HG03066 (cell line): ENCODE measurements at regions not wholly inside any gene's neighbourhood (a gene's known extent, or its start where the extent isn't known, plus 50 kb on each side); places are given as distances from the start of the nearest gene placed in this dataset.
A peak's percentile ranks its signal among the peaks of the same experiment; 100 is the strongest.
"Not testable (repeated sequence)": the region's sequence is repeated elsewhere in the genome, so short reads cannot be mapped to it uniquely, and the experiment has no call there.

ENCODE experiments used
- ATAC-seq: cut with Tn5 transposase; IDR thresholded peaks from one replicate; pipeline ENCODE4 v1.9.1; 2021; ENCODE audit warnings: low read depth; ENCODE audit not compliant: unreplicated experiment

DNA sequence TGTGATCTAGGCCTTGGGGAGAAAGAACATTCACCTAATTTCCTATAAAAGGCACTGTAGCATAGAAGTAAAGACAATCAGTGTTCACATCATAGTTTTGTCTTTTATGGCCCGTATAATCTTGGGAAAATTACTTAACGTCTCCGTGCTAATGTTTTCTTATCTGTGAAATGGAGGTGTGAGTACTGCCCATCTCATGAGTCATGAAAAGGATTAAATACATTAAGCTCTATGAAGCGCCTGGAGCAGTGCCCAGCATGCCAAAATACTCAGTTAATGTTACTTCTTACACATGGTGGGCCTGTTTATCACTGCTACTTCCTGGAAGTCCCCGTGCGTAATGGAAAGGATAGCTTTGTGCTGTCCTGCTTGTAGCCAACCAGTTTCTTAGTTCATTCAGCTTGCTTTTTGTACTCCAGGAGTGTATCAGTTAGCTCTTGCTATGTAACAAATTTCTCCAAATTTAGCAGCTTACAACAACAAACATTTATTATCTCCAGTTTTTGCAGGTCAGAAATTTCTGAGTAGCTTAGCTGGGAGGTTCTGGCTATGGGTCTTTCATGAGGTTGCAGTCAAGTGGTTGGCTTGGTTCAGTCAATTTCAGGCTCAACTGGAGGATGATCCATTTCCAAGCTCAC lies 103.6 kb upstream of the BMP2 start:
- no peak for ATAC-seq

DNA sequence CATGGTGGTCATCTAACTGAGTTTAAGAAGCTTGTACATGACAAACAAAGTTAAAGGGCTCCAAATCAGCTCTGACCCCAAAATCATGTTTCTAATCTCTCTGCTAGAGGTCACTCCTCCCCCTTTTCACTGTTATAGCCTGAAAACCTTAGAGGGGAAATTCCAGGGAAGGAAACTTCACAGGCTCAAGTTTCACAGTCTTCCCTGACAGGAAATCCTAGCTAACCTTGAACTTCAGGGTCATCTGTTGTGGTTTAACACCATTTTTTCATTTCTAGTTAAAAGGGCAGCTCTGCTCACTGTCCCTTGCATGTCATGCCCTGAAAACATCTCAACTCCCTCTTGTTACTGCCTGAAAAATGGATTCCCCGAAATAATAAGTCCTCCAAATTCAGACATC lies 104.4 kb upstream of the BMP2 start:
- ATAC-seq, result no peak

DNA sequence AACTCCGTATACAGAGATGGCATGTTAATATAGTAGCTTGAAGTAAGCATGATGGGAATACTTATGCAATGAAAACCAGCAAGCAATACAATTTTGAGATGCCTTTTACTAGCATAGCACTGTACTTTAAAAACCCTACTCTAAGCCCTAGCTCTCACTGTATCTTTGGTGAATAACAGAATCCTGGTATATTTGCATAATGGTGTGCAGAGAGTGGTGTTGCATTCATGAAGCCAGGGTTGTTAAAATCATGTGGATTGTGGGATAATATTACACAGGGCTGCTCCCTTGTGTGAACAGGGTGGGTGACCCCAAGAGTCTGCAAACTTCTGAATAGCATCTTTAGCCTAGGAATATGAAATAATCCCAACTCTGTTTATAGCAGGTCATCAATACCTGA lies 105.2 kb upstream of the BMP2 start:
- ATAC-seq, result no peak

DNA sequence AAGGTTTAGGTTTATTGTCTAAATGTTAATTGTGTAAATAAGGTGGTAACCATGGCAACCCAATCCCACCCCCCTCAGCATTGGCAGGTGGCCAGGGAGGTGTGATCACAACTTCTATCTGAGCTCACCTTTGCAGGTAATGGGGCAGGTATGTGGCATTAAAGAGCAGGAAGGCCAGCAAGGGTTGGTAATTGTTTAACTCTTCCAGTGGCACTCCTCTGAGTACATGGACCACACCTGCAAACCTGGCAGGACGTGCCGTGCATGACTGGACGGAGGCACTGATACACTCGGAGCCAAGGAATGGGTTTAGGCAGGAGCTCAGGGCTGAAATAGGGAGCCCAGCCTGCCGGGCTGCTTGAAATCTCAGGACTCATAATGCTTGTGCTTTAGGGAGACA lies 107.0 kb upstream of the BMP2 start:
- ATAC-seq, result no peak

DNA sequence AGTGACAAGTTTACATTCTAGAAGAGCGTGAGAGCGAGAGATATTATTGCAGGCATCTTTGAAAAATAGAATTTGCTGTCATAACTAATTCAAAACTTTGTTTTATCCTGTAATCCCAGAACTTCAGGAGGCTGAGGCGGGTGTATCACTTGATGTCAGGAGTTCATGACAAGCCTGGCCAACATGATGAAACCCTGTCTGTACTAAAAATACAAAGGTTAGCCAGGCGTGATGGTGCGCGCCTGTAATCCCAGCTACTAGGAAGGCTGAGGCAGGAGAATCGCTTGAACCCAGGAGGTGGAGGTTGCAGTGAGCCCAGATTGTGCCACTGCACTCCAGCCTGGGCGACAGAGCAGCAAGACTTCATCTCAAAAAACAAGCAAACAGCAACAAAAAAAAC lies 108.6 kb upstream of the BMP2 start:
- ATAC-seq, result not testable (repeated sequence)

DNA sequence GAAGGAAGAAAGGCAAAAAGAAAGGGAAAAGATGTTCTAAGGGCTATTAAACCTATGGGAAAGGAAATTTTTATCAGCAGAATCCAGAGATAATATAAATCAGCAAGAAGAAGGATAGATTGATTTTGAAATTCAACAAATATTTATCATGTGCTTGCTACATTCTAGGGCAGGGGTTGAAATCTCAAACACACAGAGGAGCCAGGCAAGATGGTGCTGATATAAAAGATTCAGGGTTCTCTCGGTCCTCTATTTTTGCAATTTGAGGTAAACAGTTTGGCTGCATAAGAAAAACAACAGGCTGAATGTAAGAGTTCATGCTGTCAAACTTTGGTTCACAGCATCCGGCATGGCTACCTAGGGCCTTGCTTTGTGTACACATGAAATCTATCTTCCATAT lies 109.6 kb upstream of the BMP2 start:
- ATAC-seq, result no peak

DNA sequence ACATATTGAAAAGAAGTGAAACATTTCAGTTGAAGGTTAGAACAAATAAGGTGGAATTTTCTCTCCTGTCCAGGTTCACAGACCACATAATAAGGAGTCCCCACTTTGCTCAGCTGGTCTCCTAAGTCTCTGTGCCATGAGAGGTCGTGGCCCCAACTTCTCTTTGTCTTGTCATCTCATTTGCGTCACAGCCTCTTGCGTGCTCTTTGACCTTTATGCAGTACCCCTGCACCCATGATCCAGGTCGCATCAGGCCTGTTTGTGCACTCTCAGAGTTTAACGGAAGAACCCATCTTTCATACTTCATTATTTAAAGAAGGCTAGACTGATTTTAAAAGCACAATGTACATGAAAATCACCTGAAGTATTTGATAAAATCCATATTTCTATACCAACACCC lies 110.4 kb upstream of the BMP2 start:
- ATAC-seq, result no peak

DNA sequence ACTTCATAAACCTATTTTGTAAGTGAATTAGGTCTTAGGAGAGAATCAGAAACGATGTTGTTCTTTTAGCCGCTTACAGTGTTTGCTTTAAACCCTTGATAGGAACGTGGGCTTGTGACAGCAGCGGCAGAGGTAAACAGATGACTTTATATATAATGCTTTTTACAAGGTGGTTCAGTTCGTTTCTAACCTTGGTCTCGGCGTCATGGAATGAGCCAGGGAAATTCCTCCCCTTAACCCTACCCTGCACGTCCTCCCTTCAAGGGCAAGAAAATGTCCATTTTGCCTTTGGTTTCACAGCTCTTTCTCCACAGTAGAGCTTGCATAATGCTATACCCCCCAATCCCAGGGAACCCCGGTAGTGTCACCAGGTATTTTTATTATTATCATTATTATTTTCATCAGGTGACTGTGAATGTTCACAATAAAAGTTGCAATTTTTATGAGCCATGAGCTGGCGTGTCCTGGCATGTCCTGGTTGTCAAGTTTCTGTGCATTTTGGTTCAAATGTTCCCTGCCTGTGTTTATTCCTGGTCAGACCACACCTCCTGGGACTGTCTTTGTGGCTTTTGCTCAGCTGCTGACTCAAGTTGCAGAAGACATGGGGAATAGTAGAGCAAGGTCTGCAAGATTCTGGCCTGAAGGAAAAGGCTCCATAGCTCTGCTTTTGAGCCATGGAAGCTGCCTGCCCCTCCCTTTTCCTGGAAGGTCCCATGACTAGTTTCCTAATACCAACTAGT lies 112.8 kb upstream of the BMP2 start:
- no peak for ATAC-seq

DNA sequence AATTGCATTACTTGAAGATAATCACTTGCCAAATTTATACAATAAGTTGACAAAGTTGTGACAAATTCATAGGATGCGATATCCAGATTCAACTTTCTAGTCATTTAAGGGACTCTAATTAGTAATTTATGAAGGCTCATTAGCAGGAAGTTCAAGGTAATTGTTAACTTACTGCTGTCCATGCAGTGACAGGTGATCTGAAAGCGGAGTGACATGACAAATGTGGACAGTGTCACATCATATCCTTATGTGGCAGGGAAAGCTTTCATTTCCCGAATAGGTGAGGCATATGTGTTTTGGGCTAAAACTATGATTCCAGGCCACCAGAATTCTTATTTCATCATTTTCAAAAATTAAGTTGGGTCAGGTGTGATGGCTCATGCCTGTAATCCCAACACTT lies 115.9 kb upstream of the BMP2 start:
- no peak for ATAC-seq

DNA sequence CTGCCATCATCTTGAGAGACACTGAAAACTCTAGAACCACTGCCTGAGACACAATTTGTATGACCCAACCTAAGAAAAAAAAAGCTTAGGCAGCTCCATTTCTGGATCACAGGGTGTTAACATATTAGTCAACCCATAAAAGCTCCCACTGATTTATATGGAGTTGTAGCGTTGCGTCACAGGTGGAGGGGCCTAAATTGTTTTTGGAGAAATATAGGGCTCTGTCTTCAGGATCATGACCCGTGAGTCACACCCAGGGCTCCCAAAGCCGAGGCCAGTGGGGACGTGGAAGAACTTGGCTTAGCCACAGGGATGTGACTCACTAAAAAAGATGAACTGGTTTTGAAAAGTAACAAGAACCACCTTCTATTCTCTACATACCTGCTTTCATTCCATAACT lies 116.5 kb upstream of the BMP2 start:
- ATAC-seq, result no peak

DNA sequence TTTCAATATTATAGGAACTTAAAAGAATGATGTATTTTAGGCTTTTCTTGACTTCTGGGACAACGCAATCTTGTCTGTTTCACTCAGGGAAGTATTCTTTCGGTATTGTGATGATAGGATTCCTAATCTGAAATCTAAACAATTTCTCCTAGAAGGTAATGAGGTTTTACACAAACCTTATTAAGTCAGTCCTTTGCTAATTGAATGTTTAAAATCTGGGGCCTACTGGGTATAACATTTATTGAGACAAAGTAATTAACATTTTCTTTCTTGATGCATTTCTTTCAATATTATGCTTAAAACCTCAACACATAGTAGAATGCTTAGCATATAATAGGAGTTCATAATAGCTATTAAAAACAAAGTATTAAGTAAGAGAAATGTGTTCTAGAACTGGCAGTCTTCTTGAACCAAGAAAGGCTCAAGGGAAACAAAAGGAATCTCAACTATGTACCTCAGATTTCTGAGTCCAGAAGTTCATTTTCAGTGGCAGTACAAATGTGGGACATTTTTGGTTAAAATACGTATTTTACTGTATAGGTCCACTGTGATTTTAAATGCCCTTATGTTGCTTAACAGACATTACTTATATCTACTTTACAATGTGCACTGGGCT lies 121.4 kb upstream of the BMP2 start:
- no peak for ATAC-seq

DNA sequence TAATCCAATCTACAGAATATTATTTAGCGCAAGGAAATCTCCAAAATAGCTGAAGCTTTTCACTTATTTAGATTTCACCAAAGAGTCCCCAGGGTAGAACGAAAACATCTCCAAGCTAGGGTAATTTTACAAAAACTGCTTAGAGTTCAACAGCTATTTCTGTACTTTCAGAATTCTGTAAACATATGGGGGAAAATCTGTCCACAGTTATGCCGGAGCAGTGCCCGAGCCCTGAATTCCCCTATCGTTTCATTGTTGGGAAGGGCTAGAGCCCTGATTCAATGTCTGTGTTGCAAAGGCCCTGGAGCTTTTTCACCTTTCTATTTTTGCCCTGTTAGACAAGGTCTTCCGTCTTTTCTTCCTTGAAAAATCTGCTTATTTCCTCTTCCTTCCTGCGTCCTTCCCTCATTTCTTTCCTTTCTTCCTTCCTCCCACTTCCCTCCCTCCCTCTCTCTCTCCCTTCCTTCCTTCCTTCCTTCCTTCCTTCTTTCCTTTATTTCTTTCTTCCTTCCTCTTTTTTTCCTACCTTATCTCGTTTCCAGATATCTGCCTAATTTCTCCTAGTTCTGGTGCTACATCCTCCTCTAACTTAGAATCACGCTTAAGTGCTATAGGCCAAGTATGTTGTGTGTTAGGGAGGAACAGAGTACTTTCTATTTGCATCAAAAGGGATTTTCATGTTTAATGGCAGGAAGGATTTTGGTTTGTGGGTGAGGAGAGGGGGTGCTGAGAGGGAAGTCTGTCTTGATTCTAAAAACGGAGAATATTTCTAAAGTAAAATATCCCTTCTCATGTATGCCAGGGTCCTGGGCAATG lies 122.5 kb upstream of the BMP2 start:
- no peak for ATAC-seq

DNA sequence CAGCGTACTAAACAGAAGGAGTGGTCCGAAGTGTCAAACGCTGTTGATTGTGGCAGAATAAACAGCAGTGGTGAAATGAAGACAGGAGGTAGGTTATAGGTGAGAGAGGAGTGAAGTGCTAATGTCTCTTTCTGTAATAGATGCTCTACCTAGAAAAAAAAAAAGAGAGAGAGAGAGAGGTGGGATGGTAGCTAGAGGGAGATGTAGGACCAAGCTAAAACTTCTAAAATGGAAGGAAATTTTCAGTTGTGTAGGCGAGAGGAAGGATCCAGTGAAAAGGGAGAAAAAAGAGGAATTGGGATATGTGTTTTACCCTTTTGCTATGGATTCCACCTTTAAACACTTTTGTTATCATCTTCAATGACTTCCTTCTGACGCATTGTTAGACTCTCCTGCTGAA lies 126.5 kb upstream of the BMP2 start:
- no peak for ATAC-seq

DNA sequence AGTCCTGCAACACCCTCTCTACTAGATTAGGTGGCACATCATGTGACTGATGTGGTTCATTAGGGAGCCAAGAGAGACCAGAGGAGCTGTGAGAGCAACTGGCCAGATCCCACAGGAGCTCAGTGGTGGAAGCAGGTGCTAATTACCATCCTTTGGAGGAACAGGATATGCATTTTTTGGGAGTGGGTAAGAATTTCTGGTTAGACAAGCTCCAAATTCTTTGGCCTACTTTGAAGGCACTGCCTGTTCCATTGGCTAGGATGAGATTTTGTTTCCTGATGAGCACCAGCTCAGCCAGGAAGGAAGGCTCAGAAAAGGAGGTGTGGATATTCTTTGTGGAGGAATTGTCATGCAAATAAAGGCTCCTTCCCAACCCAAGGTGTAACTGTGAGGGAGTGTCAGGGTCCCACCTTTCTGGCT lies 130.3 kb upstream of the BMP2 start:
- no peak for ATAC-seq

DNA sequence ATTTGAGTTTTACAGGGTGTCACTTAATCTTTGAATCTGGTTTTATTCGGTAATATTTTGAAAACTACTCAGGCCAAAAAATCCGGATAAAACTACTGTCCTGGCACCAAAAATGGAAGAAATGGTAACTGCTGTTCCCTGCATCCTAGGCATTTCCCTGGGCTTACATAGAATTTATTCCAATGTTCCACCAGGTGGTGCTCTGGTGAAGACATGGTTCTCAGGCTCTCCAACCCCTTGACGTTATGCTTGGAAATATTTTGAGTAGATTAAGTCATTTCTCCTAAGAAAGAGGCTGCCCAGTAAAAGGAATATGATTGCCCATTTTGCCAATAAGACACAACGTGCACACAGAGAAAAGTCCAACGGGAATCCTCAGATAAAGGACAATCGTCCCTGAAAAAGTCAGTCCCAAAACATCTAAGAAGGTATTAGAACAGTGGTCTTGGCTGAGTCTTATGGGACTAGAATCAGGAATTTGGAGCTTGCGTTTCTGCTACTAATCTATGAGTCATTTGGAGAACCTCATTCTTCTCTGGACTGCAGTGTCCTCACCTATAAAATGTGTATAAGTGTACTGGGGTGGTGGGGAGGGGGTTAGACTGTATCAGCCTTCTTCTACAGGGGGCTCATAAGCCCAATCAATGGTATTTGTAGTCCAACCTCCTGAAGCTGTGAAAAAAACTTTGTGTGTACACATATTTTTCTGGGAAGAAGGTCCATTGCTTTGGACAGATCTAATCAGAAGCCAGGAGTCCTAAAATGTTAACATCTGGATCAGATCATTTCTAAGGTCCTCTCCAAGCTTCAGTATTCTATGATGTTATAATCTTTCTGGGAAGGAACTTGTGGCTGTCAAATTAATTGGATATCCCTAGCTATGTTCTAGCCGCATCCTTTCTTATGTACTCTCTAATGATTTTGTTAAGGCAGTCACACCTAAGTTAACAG lies 131.0 kb upstream of the BMP2 start:
- peak; percentile 51 for ATAC-seq

DNA sequence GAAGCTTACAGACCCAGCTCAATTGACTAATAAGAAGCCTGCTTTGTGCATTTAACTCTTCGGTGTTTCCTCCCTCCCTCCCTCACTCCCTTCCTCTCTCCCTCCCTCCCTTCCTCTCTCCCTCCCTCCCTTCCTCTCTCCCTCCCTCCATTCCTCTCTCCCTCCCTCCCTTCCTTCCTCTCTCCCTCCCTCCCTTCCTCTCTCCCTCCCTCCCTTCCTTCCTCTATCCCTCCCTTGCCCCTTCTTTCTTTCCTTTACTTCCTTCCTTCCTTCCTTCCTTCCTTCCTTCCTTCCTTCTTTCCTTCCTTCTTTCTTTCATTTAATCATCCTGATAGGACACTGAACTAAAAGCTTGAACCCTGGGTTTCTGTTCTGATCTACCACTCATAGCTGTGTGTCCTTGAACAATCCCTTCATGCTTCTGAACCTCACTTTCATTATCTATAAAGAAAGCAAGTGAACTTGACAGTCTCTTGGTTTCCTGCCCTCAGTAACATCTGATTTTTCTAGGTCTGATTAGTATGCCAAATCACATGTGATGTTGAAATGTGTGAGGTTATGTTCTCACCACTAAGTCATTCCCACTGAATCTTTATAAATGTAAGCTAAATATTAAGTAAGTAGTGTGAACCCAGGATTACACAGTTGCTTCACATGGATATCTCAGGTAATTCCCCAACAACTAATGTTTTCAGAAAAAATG lies 132.3 kb upstream of the BMP2 start:
- no peak for ATAC-seq

DNA sequence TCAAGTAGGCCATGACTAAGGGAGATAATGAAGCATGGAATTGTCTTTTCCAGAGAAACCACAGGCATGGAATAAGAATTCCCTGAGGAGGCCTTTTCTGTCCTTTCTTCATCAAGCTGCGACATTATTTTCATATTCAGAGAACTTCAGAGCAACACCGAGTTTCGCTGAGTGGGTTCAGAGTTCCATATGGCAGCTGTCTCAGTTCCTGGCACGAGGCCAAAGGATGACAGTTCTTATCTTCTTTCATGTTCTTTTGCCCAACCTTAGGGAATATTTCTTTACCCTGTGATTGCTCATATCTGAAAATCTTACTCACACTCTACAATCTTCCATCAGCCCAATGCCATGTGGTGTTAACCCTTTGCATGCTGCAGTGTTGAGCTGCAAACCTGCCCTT lies 135.3 kb upstream of the BMP2 start:
- ATAC-seq, result no peak

DNA sequence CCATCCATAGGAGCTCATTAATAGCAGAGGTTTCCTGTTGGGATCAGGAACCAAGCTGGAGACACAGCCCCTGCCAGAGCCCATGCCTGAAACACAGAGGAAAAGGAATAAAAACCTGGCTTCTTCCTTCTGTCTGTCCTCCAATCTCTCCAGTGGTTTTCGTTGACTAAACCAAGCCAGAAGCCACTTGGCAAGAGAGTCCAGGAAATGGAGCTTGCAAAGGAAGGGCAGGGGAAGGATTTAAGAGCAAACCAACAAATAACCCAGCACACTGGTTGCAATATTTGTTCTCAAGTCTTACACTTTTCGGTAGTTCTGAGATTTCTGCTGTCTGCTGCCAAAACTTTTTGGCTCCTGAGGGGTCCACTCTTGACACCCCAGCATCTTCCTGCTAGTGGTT lies 137.0 kb upstream of the BMP2 start:
- no peak for ATAC-seq

DNA sequence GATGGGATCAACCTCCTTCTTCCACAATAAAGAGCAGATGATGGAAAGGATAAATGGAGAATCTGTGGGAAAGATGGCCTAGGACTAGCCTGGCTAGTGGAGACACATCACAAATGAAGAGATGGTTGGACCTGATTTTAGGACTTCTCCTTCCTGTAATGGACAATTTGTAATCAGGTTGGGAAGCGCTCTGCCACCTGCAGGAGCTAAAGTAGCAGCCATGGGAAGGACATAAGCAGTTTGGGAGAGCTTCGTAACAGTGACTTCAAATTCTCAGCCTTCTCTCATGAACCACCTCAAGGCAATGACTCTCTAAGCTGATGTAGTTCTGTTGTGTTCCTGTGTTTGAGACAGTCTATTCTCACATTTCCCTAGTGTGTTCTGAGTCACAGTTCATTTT lies 137.9 kb upstream of the BMP2 start:
- no peak for ATAC-seq

DNA sequence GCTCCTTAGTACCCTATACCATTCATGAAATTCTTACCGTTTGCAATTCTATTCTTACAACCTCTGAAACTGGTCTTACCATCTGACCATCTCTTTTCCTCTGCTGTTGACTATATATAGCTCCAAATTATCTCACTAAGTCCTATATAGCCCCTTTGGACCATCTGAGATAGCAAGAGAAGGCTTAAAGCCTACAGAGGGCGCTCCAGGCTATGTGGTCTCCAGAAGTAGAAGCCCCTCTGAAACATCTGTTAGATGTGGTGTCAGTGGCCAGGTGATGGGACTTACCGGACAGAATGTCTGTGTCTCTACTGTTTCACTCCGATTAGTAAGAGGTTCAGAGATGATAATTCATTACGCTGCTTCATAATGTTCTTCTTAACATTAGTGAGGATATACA lies 140.7 kb upstream of the BMP2 start:
- no peak for ATAC-seq
